ENCODE measurements at regions not wholly inside any gene's neighbourhood (a gene's known extent, or its start where the extent isn't known, plus 50 kb on each side); places are given as distances from the start of the nearest gene placed in this dataset.
"Not testable (repeated sequence)": the region's sequence is repeated elsewhere in the genome, so short reads cannot be mapped to it uniquely, and the experiment has no call there.

DNA sequence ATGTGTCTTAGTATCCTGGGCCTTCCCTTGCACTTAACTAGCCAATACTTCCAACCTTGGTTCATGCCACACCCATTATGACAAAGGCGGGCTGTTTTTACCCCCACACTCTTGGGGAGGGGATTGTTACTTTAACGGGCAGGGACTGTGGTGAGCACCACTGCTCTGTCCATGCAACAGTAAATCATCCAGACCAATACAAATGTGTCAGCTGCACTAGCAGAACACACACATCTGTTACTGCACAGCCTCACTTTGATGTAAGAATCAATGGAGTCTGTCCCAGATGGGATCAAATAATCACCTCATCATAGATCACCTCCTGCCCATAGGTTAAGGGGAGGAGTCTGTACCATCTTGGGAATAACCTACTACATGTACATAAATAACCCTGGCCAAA is 58.1 kb downstream of the NPAP1 start:
- no peak for DNase-seq (ENCODE audit: low spot score)

DNA sequence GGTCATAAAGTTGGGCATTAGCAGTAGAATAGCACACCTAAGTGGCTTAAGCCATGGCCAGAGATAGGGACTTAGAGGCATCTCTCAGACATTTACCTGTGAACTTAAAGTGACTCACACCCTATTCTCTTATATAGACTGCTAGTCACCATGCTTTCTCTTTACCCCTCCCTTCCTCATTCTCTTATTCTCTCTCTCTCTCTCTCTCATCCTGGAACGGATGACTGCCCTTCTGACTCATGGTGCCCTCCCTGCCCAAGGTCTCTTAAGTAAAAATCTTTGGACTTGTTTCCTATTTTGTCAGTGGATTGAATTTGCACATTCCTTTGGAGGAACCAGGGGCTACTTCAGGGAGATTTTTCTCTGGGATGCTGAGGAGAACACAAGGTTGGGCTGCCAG is 58.8 kb downstream of the NPAP1 start:
- no peak for DNase-seq (ENCODE audit: low spot score)

DNA sequence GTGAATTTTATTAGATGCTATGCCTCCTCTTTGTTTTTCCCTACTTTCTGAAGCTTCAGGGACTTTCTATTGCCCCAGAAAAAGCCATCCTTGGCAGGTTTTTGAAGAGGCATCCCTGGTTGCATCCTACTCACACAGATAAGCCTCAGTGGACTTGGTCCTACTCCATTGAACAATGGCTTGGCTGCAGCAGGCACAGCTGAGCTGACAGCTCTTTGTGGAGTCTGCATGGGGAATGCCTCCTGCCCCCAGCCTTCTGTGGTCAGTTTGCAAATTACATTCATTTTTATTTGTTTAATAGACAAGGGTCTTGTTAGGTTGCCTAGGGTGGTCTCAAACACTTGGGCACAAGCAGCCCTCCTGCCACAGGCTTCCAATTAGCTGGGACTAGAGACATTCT is 69.7 kb downstream of the NPAP1 start:
- no peak for DNase-seq (ENCODE audit: low spot score)

DNA sequence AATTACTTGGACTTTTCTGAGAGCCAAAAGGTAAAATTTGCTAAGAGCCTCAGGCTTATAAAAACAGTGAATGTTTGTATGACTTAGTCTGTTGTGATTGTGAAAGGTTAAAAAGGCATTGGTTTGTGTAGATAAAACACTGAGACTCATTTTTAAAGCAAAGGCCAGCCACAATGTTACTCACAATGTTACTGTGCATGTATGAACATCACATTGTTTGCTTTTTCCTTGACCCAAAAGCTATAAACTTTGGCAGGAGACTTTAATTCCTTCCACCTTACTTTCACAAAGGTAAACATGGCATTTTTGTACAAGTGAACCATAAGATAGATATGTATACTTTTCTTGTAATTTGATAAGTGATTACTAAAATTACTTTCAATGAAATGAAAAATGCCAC is 70.5 kb downstream of the NPAP1 start:
- no peak for DNase-seq (ENCODE audit: low spot score)

DNA sequence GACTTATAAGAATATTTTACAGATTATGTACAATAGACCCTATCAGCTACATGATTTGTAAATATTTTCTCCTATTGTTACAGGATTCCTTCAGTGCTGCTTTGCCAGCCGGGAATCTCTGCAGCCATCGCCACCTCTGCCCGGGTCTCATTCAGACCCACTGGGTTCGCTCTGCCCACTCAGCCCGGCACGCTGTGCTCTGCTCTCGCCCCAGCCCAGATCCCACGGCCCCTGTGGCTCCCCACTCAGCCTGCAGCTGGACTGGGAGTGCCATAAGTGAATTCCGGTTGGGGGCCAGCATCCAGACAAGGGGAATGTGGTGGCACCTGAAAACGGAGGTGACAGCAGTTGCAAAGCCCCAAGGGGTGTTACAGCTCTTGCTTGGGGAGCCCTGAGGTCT is 71.8 kb downstream of the NPAP1 start:
- no peak for DNase-seq (ENCODE audit: low spot score)

DNA sequence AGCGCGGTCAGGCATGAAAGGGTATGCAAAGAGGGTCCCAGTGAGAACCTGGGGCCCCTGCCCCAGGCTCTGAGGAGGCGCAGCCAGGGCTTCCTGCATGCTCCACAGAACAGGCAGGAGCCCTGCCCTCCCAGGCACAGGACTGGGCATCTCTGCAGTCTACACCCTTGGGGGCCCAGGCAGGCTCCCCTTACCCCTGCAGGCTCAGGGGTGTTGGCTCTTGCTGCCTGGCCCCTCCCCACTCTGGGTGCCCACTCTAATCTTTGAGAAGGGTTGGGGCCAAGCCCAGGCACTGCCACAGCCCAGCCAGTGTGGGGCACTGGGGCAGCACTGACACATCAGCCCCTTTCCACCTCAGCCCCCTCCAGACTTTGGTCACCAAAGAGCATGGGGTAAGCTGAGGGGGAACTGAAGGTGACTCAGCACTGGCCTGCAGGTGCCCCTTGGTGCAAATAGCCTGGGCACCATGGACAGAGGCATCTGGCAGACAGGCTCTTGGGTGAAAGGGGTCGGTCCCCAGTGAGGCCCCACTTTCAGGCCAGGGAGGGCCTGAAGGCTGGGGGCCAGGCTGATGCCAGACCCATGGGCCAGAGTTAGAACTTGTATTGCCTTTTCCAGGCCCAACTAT is 73.4 kb downstream of the NPAP1 start:
- DNase-seq (ENCODE audit: low spot score): no peak

DNA sequence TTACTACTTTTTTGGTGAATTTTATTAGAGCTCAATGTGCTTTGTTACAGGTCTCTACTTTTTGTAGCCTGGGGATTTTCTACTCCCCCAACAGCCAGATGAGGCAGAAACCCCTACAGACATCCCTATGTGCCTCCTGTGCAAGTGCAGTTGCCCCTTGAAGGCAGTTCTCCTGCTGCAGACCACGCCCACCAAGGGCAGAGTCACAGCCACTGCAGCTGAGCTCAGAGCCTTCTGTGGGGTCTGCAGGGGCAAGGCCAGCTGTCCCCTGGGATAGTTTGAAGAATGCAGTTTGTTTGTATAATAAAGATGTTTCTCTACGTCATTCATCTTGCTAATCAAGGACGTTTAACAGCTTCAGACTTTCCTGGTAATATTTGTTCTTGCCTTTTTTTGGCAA is 76.8 kb downstream of the NPAP1 start:
- no peak for DNase-seq (ENCODE audit: low spot score)

DNA sequence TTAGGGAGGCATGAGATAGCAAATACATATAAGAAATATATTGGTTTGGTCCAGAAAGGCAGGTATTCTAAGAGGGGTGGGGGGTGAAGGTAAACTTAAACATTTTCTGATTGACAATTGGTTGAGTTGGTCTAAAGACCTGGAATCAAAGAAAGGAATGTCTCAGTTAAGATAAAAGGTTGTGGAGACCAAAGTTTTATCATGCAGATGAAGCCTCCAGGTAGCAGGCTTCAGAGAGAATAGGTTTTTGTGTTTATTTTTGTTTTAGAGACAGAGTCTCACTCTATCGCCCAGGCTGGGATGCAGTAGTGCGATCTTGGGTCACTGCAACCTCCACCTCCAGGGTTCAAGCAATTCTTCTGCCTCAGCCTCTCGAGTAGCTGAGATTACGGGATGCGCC is 80.5 kb downstream of the NPAP1 start:
- no peak for DNase-seq (ENCODE audit: low spot score)

DNA sequence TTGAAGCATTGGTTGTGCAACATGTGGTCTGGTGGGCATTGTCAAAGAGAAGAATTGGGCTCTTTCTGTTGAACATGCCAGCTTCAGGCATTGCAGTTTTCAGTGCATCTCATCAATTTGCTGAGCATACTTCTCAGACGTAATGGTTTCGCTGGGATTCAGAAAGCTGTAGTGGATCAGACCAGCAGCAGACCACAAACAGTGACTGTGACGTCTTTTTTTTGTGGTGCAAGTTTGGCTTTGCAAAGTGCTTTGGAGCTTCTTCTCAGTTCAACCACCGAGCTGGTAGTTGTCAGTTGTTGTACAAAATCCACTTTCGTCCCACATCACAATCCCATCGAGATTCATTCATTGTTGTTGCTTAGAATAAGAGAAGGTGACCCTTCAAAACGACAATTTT is 84.5 kb downstream of the NPAP1 start:
- no peak for DNase-seq (ENCODE audit: low spot score)

DNA sequence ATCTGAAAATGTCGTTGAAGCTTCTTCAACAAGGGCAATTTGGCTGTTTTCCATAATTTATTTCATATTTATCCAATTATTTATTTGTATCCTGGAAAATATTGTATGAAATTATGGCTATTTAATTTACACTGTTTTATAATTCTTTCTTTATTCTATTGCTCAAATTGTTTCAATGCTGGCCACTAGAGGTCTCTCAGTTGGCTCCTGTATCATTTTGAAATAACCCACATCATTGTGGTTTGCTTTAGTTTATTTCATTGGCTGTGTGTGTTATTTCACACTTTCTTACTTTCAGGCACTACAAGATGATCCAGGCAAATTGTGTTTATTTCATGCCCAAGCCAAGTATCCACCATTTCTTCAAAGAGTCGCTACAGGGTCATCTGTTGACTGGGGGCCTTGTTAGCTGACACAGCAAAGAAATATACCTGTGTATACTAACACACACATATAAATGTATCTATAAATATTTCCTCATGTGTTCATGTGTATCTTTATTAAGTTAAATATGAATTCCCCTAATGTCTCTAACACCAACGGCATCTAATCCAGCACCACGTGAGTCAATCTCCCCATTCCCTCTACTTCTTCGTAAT is 86.2 kb downstream of the NPAP1 start:
- DNase-seq (ENCODE audit: low spot score): no peak

DNA sequence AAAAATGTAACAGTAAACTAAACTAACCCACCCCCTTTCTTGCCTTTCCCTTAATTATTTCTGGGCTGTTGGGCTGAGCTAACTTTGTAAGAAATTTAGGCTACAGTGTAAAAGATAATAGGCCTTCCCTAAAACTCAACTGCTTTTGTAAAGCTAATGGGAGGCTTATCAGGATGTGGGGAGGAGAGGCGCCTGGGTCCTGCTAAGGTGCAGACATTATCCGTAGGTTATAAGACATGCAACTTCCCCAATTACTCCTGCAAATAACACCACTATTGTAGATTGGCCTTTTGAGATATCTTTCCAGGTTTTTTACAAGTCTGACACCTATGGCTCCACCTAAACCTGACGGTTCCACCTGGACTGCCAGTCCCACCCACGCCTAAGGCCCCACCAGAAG is 88.3 kb downstream of the NPAP1 start:
- DNase-seq (ENCODE audit: low spot score): no peak

DNA sequence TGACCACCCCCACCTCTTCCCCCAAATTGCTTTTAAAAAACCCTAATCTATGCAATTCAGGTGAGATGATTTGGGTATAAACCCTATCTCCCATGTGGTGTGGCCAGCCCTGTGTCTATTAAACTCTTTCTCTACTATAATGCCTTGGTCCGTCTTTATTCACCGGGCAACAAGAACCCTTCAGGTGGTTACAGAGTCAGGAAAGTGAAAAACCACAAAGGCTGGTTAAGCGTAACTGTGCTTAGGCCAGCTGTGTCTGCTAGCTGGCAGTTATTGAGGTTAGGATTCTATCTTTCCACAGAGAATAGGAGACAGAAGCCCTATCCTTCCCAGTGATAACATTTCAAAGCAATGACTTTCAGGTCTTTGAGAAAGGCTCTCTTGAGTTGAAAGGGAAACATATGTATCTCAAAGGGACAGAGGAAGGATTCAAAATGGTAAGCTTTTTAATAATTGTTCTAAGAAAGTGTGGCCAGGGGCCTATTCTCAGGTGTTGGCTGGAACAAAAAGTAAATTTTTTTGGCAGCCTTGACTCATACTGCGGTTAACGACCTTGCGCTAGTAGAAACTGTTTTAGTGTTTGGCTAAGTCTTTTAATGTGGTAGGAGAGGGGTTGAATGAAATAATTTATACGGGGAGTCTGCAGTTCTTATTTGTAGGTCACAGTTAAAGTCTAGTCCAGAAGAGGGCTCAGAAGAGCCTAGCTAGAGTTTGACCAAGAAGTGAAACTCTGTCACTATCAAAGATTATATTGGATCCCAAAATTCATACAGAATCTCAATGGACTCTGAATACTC is 89.0 kb downstream of the NPAP1 start:
- no peak for DNase-seq (ENCODE audit: low spot score)

DNA sequence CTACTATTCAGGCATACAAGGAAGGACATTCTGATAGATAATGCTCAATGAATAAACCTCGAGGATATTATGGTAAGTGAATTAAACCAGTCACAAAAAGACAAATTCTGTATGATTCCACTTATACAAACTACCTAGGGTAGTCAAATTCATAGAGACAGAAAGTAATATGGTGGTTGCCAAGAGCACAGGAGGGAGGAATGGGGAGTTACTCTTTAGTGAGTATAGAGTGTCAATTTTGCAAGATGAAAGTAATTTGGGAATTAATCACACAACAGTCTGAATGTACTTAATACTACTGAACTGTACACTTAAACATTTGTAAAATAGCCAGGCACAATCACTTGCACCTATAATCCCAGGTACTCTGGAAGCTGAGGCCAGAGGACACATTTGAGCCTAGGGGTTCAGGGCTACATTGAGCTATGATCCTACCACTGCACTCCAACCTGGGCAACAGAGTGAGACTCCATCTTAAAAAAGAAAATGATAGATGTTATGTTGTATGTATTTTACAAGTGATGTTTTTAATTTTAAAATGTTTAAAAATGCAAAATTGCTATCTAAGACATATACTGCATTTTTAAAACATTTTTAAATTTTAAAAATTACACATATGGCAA is 91.0 kb downstream of the NPAP1 start:
- DNase-seq (ENCODE audit: low spot score): no peak

DNA sequence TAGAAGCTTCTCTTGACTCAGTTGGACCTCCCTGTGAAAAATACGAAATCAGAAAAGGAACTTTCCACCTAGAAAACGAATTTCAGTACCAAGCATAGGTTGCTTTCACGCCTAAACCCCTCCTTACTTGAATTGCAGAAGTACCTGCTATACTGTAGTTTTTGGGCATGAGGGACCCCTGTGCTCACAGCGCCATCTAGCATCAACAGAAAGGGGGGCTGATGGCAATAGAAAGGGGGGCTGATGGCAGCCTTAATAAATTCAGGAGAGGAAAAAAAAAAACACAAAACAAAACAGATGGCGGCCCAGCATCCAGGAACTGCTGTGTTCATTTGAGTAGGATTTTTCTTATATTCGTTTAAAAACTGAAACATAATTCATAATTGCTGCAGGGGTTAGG is 96.7 kb downstream of the NPAP1 start:
- no peak for DNase-seq (ENCODE audit: low spot score)

DNA sequence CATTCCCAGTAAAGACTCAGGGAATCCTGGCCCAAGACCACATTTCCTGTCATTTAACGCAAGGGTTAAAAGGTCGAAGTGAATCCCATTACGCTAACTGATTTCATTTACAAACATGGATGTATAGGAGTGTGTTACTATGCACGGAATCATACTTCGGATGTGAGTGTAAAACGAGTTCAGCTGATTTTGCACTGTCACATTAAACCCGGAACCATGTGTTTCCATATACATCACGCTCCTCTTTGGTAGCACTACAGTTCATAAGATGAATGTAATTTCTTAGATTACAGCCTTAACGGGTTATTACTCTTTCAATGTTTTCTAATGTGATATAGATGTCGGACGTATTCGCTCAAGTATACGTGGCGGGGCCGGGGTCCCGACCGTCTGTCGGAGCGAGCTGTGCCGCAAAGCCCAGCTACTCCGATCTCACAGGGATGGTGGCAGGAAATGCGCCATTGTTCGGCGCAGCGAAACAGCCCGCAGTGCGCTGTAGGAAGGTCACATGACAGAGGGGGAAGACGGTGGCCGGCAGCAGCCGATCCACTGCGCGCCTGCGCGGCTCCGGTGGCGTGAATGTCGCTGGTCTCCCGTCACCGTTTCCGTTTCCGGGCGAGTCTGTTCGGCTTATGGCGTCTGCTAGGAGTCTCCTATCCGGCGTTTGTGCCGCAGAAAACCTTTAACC is 97.3 kb downstream of the NPAP1 start:
- DNase-seq (ENCODE audit: low spot score): peak; percentile 34

DNA sequence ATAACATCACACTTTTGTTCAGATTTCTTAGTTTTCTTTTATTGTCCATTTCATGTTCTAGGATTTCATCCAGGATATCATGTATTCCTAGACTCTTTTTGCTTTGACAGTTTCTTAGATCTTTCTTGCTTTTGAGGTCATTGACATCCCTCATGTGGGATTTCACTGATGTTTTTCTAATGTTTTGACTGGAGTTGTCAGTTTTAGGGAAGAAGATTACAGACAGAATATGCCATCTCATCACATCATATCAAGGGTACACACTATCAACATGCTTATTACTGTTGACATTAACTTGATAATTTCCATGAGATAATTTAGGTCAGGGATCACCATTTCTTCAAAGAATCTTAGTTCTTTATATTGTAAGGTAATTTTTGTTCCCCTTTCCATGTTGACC is 101.7 kb downstream of the NPAP1 start:
- DNase-seq (ENCODE audit: low spot score): no peak

DNA sequence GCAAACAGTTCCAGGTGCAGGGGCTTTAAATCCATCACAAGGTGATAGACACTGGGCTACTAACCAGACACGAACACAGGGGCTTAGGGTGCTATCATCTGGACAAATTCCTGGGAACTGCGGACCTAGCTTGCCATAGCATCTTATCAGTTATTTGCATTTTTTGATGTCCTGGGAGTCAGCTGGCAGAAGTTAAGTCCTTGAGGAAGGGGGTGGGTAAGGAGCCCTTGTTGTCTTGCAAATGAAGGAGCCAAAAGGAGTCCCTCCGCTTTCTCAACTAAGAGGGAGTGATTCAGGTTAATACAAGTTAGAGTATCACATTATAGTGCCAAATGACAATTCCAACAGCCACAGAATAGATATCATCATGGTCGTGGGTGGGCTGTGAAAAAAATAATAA is 108.9 kb downstream of the NPAP1 start:
- DNase-seq (ENCODE audit: low spot score): no peak

DNA sequence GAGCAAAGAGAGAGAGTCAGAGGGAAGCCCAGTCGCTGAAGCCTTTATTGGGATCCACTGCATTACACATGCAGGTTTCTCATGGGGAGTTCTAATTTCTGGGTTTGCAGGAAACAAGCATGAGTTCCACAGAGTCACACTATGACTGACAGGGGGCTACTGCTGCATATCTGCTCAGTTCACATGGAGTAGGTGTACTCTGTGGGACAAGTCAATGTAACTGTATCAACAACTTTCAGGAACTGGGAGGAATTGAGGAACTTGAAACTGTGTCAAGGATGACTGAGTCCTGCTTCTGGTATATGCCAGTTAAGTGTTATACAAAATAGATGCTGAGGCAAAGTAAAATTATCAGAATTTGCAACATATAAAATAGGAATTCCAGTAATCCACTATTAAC is 110.8 kb downstream of the NPAP1 start:
- no peak for DNase-seq (ENCODE audit: low spot score)

DNA sequence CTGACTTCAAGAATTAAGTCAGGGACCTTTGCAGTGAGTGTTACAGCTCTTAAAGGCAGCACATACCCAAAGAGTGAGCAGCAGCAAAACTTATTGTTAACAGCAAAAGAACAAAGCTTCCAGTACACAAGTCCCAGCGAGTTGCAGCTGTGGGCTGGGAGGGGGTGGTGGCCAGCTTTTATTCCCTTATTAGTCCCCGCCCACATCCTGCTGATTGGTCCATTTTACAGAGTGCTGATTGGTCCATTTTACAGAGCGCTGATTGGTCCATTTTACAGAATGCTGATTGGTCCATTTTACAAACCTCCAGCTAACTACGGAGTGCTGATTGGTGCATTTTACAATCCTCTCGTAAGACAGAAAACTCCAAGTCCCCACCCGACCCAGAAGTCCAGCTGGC is 127.0 kb downstream of the NPAP1 start:
- DNase-seq (ENCODE audit: low spot score): not testable (repeated sequence)

DNA sequence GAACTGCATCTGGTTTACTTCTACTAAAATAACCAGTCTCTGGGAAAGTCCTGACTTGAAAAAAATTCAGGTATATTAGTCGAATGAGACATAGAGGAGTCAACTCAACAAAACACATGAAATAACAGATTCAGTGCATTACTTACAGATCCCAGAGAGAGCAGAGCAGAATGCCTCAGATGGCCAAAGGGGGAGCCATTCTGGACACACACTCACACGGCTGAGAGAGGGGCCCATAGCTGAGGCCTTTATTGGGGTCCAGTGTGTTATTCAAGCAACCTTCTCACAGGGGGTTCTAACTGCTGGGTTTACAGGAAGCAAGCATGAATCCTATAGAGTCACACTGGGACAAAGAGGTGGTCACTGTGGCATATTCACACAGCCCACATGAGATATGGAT is 135.1 kb upstream of the SNRPN start:
- no peak for DNase-seq (ENCODE audit: low spot score)

DNA sequence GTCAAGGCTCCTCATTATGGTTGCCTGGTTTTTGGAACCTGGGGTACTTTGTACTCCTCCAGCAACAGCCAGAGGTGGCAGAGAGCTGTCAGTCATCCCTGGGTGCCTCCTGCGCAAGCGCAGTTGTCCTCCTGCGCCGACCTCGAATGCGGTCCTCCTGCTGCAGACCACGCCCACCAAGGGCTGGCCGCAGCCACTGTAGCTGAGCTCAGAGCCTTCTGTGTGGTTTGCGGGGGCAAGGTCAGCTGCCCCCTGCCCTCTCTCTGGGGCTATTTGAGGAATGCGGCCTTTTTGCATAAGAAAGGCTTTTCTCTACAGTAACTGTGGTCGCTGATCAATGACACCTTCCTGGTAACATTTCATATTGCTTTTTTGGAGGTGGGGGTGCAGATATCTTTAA is 131.3 kb upstream of the SNRPN start:
- no peak for DNase-seq (ENCODE audit: low spot score)

DNA sequence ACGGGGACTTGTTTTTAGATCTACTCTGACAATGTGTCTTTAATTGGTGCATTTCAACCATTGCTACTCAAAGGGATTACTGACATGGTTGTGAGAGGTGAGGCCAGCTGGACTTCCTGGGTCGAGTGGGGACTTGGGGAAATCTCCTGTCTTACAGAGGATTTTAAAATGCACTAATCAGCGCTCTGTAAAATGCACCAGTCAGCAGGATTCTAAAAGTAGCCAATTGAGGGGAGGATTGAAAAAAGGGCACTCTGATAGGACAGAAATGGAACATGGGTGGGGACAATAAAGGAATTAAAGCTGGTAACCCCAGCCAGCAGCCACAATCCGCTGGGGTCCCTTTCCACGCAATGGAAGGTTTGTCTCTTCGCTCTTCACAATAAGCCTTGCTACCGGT is 122.5 kb upstream of the SNRPN start:
- no peak for DNase-seq (ENCODE audit: low spot score)

DNA sequence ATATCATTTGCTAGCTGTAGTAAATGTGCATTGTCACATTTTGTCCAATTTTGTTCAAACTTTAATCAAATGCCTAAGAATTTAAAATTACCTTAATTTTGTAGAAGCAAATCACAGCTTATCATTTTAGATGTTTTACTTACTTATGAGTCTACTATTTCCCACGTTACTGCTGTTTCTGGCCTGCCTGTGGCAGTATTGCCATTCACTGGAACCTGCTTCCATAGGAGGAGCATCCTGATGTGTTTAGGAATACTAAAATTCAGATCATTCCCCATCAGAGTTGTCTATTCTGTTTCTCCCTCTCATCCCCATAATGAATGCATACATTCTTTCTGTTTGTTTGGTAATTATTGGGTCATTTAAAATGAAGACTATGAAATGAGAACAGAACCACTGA is 119.5 kb upstream of the SNRPN start:
- DNase-seq (ENCODE audit: low spot score): no peak

All from CD4-positive, alpha-beta T cell treated with Interleukin-15 for 4 hours (primary cell).